ENCODE measurements at regions not wholly inside any gene's neighbourhood (a gene's known extent, or its start where the extent isn't known, plus 50 kb on each side); places are given as distances from the start of the nearest gene placed in this dataset.

DNA sequence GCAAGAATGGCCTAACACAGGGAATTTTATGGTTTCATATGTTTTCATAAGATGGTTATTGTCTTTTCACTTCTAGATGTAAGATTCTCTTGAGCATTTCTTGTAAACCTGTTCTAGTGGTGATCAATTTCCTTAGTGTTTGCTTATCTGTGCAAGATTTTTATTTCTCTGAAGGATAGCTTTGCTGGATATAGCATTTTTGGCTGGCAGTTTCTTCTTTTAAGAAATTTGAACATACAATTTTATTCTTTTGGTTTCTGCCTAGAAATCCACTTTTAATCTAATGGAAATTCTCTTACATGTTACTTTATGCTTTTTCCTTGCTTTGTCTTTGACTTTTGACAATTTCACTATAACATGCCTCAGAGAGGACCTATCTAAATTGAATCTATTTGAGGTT is 276.5 kb upstream of the SFRP2 start:
- Histone ChIP-seq H3K79me2 (ENCODE audit: insufficient read depth, low read length) (no peaks in the 10 kb centered on the region), H3K9me3 (ENCODE audit: insufficient read depth, low read length) (no peaks in the 10 kb centered on the region)
- TF ChIP-seq, protein P1, sequence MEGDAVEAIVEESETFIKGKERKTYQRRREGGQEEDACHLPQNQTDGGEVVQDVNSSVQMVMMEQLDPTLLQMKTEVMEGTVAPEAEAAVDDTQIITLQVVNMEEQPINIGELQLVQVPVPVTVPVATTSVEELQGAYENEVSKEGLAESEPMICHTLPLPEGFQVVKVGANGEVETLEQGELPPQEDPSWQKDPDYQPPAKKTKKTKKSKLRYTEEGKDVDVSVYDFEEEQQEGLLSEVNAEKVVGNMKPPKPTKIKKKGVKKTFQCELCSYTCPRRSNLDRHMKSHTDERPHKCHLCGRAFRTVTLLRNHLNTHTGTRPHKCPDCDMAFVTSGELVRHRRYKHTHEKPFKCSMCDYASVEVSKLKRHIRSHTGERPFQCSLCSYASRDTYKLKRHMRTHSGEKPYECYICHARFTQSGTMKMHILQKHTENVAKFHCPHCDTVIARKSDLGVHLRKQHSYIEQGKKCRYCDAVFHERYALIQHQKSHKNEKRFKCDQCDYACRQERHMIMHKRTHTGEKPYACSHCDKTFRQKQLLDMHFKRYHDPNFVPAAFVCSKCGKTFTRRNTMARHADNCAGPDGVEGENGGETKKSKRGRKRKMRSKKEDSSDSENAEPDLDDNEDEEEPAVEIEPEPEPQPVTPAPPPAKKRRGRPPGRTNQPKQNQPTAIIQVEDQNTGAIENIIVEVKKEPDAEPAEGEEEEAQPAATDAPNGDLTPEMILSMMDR (IDR thresholded peaks at IDR 0.05; ENCODE audit: insufficient read depth, low read length, poor library complexity, severe bottlenecking): no peak
- TF ChIP-seq EZH2phosphoT487 (conservative IDR thresholded peaks at IDR 0.05; ENCODE audit: low read length): no peak

DNA sequence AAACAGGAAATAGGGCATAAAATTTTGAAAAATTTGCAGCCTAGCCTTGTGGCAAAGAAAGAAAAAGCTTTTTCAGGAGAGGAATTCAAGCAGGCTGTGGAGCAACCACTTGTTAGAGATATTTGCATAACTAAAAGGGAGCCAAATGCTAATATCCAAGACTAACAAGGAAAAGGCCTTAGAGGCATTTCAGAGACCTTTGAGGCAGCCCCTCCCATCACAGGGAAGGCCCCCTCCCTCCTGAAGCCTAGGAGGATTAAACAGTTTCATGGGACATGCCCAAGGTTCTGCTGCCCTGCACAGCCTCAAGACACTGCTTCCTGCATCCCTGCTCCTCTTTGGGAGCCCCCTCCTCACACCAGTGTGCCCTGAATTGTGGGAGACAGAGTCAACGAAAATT is 275.4 kb upstream of the SFRP2 start:
- no peak overlapping the region for H3K4me3 ChIP-seq (ENCODE audit: insufficient read depth, low read length, poor library complexity, severe bottlenecking)
- H3K9me3 ChIP-seq (ENCODE audit: insufficient read depth, low read length): no peaks in the 10 kb centered on the region
- H4K20me1 ChIP-seq (ENCODE audit: low read depth, low read length): no peaks in the 10 kb centered on the region
- H2AFZ ChIP-seq (ENCODE audit: low read depth, low read length, severe bottlenecking): no peak overlapping the region
- no peak overlapping the region for H3K9ac ChIP-seq (ENCODE audit: low read length)
- H3K36me3 ChIP-seq (ENCODE audit: low read length): no peaks in the 10 kb centered on the region
- no peaks in the 10 kb centered on the region for H3K79me2 ChIP-seq (ENCODE audit: insufficient read depth, low read length)
- H3K9me2 ChIP-seq (replicated peaks; ENCODE audit: insufficient read depth, low read length): no peaks in the 10 kb centered on the region
- no peak for TF ChIP-seq EZH2phosphoT487 (conservative IDR thresholded peaks at IDR 0.05; ENCODE audit: low read length)
- TF ChIP-seq, protein P1 (IDR thresholded peaks at IDR 0.05; ENCODE audit: insufficient read depth, low read length, poor library complexity, severe bottlenecking): no peak
- no peaks in the 10 kb centered on the region for H3K27me3 ChIP-seq (ENCODE audit: low read length)
- no peak overlapping the region for H3K27ac ChIP-seq (ENCODE audit: low read depth, low read length)
- no peak overlapping the region for H3K4me2 ChIP-seq (ENCODE audit: low read depth, low read length, poor library complexity, severe bottlenecking)
- no peaks in the 10 kb centered on the region for H3F3A ChIP-seq (ENCODE audit: insufficient read depth)

More for the DNA sequence above, 276.5 kb upstream of the SFRP2 start:
- no peaks in the 10 kb centered on the region for H3F3A ChIP-seq (ENCODE audit: insufficient read depth)
- H3K4me2 ChIP-seq (ENCODE audit: low read depth, low read length, poor library complexity, severe bottlenecking): no peak overlapping the region
- H3K9ac ChIP-seq (ENCODE audit: low read length): no peak overlapping the region
- H3K9me2 ChIP-seq (replicated peaks; ENCODE audit: insufficient read depth, low read length): no peaks in the 10 kb centered on the region
- no peak overlapping the region for H2AFZ ChIP-seq (ENCODE audit: low read depth, low read length, severe bottlenecking)
- no peaks in the 10 kb centered on the region for H3K36me3 ChIP-seq (ENCODE audit: low read length)
- H3K27ac ChIP-seq (ENCODE audit: low read depth, low read length): no peak overlapping the region
- H3K27me3 ChIP-seq (ENCODE audit: low read length): no peaks in the 10 kb centered on the region
- no peak overlapping the region for H3K4me3 ChIP-seq (ENCODE audit: insufficient read depth, low read length, poor library complexity, severe bottlenecking)
- no peaks in the 10 kb centered on the region for H4K20me1 ChIP-seq (ENCODE audit: low read depth, low read length)

DNA sequence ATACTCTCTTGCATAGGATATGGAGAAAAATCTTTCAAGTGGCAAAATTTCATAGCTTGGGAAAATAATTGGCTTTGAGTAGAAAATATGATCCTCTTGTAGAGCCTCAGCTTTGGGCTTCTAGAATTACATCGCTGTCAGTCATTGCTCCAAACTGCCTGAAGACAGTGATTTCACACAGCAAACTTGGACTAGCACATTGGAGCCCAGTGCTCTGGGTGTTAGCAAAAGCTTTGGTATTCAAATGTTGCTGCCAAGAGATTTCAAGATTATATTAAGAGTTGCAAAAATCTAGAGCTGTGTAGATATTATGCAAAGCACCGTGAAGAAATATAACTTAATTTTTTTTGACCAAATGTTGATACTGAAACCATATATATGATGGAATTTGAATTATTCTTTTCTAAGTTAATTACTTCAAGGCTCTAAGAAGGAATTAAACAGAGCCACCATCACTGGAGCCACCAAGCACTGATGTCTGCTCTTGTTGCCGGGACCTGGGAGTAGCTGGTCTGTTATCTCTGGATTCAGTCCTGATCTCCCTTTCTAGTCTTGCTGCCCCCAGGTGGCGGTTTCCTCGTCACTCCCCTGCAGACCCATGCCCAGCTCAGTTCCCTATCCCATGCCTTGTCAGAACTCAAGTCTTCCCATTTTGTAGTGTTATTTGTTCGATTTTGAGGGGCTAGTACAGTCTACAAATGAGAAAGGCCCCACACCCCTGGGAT is 260.7 kb upstream of the SFRP2 start:
- no peak overlapping the region for H3K4me2 ChIP-seq (ENCODE audit: low read depth, low read length, poor library complexity, severe bottlenecking)
- H2AFZ ChIP-seq (ENCODE audit: low read depth, low read length, severe bottlenecking): no peak overlapping the region
- no peaks in the 10 kb centered on the region for H3K9me3 ChIP-seq (ENCODE audit: insufficient read depth, low read length)
- no peaks in the 10 kb centered on the region for H3K79me2 ChIP-seq (ENCODE audit: insufficient read depth, low read length)
- no peaks in the 10 kb centered on the region for H4K20me1 ChIP-seq (ENCODE audit: low read depth, low read length)
- no peak overlapping the region for H3K4me3 ChIP-seq (ENCODE audit: insufficient read depth, low read length, poor library complexity, severe bottlenecking)
- TF ChIP-seq, protein P1 (IDR thresholded peaks at IDR 0.05; ENCODE audit: insufficient read depth, low read length, poor library complexity, severe bottlenecking): no peak
- TF ChIP-seq EZH2phosphoT487 (conservative IDR thresholded peaks at IDR 0.05; ENCODE audit: low read length): no peak
- H3K27ac ChIP-seq (ENCODE audit: low read depth, low read length): no peak overlapping the region
- no peaks in the 10 kb centered on the region for H3K27me3 ChIP-seq (ENCODE audit: low read length)
- H3K36me3 ChIP-seq (ENCODE audit: low read length): no peaks in the 10 kb centered on the region
- H3F3A ChIP-seq (ENCODE audit: insufficient read depth): no peaks in the 10 kb centered on the region
- no peak overlapping the region for H3K9ac ChIP-seq (ENCODE audit: low read length)
- H3K9me2 ChIP-seq (replicated peaks; ENCODE audit: insufficient read depth, low read length): no peaks in the 10 kb centered on the region
